ENCODE measurements at regions not wholly inside any gene's neighbourhood (a gene's known extent, or its start where the extent isn't known, plus 50 kb on each side); places are given as distances from the start of the nearest gene placed in this dataset.

DNA sequence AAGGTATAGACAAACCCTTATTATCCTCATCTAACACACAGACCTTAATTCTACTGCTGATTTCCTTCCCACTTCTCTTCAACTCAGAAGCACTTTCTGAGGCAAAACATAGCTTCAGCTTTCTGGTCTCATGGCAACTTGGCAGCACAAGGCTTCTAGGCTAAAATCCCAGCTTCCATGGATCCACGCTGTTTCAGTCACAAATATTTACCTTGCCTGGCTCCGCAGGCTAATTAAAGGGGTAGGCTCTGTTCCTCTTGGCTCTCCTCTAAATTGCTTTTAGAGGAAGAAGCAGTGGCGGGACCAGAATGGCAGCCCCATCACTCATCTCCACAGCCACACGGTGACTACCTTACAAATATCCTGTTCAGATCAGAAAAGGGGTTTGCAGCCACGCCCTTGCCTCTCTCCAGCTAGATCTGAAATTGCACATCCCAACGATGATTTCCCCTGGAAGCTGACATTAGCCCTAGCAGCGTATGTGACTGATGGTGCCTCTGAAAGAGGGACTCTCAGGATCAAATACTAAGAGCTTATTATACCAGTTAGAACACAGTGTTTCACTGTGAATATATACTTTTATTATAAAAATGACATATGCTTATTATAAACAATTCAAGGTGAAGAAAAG, 221.5 kb upstream of the NUDT4 start (continued):
- TF ChIP-seq EGR1 (IDR thresholded peaks at IDR 0.05; ENCODE audit: low read depth), result no peak
- no peak for TF ChIP-seq ZNF274 (IDR thresholded peaks at IDR 0.05; ENCODE audit: low read depth, low read length)
- no peak for TF ChIP-seq YY1 (IDR thresholded peaks at IDR 0.05; ENCODE audit: extremely low read depth, insufficient replicate concordance, low read depth, low read length)
- TF ChIP-seq, protein P1, sequence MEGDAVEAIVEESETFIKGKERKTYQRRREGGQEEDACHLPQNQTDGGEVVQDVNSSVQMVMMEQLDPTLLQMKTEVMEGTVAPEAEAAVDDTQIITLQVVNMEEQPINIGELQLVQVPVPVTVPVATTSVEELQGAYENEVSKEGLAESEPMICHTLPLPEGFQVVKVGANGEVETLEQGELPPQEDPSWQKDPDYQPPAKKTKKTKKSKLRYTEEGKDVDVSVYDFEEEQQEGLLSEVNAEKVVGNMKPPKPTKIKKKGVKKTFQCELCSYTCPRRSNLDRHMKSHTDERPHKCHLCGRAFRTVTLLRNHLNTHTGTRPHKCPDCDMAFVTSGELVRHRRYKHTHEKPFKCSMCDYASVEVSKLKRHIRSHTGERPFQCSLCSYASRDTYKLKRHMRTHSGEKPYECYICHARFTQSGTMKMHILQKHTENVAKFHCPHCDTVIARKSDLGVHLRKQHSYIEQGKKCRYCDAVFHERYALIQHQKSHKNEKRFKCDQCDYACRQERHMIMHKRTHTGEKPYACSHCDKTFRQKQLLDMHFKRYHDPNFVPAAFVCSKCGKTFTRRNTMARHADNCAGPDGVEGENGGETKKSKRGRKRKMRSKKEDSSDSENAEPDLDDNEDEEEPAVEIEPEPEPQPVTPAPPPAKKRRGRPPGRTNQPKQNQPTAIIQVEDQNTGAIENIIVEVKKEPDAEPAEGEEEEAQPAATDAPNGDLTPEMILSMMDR (IDR thresholded peaks at IDR 0.05 in 2 of 3, conservative IDR thresholded peaks at IDR 0.05 in 1 of 3; ENCODE audit: borderline replicate concordance in 1 of 3, insufficient read depth in 1 of 3, low read depth in 2 of 3, low read length in 2 of 3), result no peak
- no peak for TF ChIP-seq FOSL1 (IDR thresholded peaks at IDR 0.05; ENCODE audit: low read depth)
- no peak for TF ChIP-seq JUND (IDR thresholded peaks at IDR 0.05)

DNA sequence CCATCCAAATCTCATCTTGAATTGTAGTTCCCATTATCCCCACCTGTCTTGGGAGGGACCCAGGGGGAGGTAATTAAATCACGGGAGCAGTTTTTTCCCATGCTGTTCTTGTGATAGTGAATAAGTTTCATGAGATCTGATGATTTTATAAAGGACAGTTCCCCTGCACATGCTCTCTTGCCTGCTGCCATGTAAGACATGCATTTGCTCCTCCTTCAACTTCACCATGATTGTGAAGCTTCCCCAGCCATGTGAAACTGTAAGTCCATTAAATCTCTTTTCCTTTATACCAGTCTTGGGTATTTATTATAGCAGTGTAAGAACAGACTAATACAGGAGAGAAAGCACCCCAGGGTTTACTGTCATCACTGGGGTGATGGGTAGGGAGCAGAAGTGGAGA, 220.4 kb upstream of the NUDT4 start:
- DNase-seq (ENCODE audit: low read depth, low spot score) (no peak), ATAC-seq (no peak)
- Histone ChIP-seq H3K4me2 (ENCODE audit: low read length) (no peak overlapping the region), H3K4me3 (replicated peaks in 1 of 2; ENCODE audit: low read depth in 1 of 2, low read length in 2 of 2) (no peak overlapping the region), H3K9me3 (ENCODE audit: control insufficient read depth in 1 of 2, insufficient read depth in 1 of 2, low read depth in 1 of 2, low read length in 2 of 2) (no peaks in the 10 kb centered on the region), H3K27me3 (ENCODE audit: insufficient read depth, low read length) (no peaks in the 10 kb centered on the region), H3K9me2 (ENCODE audit: insufficient read depth) (no peaks in the 10 kb centered on the region), H3K27ac (ENCODE audit: low read depth, low read length) (no peak overlapping the region), H3K9ac (ENCODE audit: low read length) (no peak overlapping the region), H2AFZ (ENCODE audit: low read depth, low read length, poor library complexity, severe bottlenecking) (no peak overlapping the region), H4K20me1 (ENCODE audit: insufficient read depth) (no peaks in the 10 kb centered on the region), H3K79me2 (ENCODE audit: insufficient read depth, low read length) (no peaks in the 10 kb centered on the region), H3K4me1 (ENCODE audit: control insufficient read depth in 1 of 2, insufficient read depth in 2 of 2, low read length in 2 of 2) (no peaks in the 10 kb centered on the region), H3K36me3 (ENCODE audit: control insufficient read depth in 1 of 2, insufficient read depth in 2 of 2, low read length in 2 of 2) (no peaks in the 10 kb centered on the region)
- ChIA-PET RAD21 (ENCODE audit: low non-redundant PET in 1 of 2, low total read pairs in 2 of 2, uncharacterized antibody in 2 of 2, unreplicated experiment in 2 of 2) (no interaction called here), CTCF (no interaction called here), POLR2A (no interaction called here)
- TF ChIP-seq POLR2A (IDR thresholded peaks at IDR 0.05; ENCODE audit: borderline replicate concordance, extremely low read depth, insufficient read depth, insufficient read length) (no peak), ZFX (IDR thresholded peaks at IDR 0.05) (no peak), FOSL1 (IDR thresholded peaks at IDR 0.05; ENCODE audit: low read depth) (no peak), CEBPB (IDR thresholded peaks at IDR 0.05; ENCODE audit: low read depth) (no peak), SIN3A (IDR thresholded peaks at IDR 0.05; ENCODE audit: low read depth) (no peak), CBX3 (IDR thresholded peaks at IDR 0.05; ENCODE audit: low read depth) (no peak), POLR2AphosphoS5 (IDR thresholded peaks at IDR 0.05; ENCODE audit: low read depth, low read length) (no peak)
- TF ChIP-seq, protein P2, sequence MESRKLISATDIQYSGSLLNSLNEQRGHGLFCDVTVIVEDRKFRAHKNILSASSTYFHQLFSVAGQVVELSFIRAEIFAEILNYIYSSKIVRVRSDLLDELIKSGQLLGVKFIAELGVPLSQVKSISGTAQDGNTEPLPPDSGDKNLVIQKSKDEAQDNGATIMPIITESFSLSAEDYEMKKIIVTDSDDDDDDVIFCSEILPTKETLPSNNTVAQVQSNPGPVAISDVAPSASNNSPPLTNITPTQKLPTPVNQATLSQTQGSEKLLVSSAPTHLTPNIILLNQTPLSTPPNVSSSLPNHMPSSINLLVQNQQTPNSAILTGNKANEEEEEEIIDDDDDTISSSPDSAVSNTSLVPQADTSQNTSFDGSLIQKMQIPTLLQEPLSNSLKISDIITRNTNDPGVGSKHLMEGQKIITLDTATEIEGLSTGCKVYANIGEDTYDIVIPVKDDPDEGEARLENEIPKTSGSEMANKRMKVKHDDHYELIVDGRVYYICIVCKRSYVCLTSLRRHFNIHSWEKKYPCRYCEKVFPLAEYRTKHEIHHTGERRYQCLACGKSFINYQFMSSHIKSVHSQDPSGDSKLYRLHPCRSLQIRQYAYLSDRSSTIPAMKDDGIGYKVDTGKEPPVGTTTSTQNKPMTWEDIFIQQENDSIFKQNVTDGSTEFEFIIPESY (IDR thresholded peaks at IDR 0.05; ENCODE audit: extremely low read depth, insufficient replicate concordance, low read length), result no peak
- TF ChIP-seq, protein P3, sequence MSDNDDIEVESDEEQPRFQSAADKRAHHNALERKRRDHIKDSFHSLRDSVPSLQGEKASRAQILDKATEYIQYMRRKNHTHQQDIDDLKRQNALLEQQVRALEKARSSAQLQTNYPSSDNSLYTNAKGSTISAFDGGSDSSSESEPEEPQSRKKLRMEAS (IDR thresholded peaks at IDR 0.05), result no peak
- TF ChIP-seq, protein P4, sequence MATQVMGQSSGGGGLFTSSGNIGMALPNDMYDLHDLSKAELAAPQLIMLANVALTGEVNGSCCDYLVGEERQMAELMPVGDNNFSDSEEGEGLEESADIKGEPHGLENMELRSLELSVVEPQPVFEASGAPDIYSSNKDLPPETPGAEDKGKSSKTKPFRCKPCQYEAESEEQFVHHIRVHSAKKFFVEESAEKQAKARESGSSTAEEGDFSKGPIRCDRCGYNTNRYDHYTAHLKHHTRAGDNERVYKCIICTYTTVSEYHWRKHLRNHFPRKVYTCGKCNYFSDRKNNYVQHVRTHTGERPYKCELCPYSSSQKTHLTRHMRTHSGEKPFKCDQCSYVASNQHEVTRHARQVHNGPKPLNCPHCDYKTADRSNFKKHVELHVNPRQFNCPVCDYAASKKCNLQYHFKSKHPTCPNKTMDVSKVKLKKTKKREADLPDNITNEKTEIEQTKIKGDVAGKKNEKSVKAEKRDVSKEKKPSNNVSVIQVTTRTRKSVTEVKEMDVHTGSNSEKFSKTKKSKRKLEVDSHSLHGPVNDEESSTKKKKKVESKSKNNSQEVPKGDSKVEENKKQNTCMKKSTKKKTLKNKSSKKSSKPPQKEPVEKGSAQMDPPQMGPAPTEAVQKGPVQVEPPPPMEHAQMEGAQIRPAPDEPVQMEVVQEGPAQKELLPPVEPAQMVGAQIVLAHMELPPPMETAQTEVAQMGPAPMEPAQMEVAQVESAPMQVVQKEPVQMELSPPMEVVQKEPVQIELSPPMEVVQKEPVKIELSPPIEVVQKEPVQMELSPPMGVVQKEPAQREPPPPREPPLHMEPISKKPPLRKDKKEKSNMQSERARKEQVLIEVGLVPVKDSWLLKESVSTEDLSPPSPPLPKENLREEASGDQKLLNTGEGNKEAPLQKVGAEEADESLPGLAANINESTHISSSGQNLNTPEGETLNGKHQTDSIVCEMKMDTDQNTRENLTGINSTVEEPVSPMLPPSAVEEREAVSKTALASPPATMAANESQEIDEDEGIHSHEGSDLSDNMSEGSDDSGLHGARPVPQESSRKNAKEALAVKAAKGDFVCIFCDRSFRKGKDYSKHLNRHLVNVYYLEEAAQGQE (IDR thresholded peaks at IDR 0.05; ENCODE audit: low read depth), result no peak
- BruUV-seq (replicated peaks), result no TSS peak
- intact Hi-C loops (cut with micrococcal nuclease), result no loop called here
